Activated CD4-positive, alpha-beta T cell treated with anti-CD3 and anti-CD28 coated beads, Interleukin-2, amount 10 ng/mL, durations not matched to agents 7 days and 5 days (primary cell): ENCODE measurements at regions not wholly inside any gene's neighbourhood (a gene's known extent, or its start where the extent isn't known, plus 50 kb on each side); places are given as distances from the start of the nearest gene placed in this dataset. TPM values are rescaled to one million over a fixed set of nuclear protein-coding genes. Genes with fewer than 3 reads are reported as not detected.

Experiments used
- CTCF ChIA-PET: fragments of 350-600 bp; sonication (Branson Sonifier 250); formaldehyde crosslinking; loops from one replicate; lab custom pipeline; 2021; ENCODE audit warnings: antibody characterized with exemption; lab: Charles Lee
- POLR2A ChIA-PET: fragments of 350-600 bp; sonication (Branson Sonifier 250); formaldehyde crosslinking; loops from one replicate; lab custom pipeline; 2021; ENCODE audit warnings: antibody characterized with exemption; lab: Charles Lee
- DNase-seq: peaks from one replicate; pipeline ENCODE4 v3.0.0-alpha.2; 2020
- H3K27ac Mint-ChIP-seq: one replicate; pipeline ENCODE4 v1.8.0; 2021; ENCODE audit warnings: mild to moderate bottlenecking, moderate library complexity, mixed read lengths
- H3K27me3 Mint-ChIP-seq: one replicate; pipeline ENCODE4 v1.8.0; 2021; ENCODE audit warnings: mixed read lengths
- H3K36me3 Mint-ChIP-seq: one replicate; pipeline ENCODE4 v1.8.0; 2021; ENCODE audit warnings: low read depth, mixed read lengths
- H3K4me1 Mint-ChIP-seq: one replicate; pipeline ENCODE4 v1.8.0; 2021; ENCODE audit warnings: mixed read lengths
- H3K4me3 Mint-ChIP-seq: one replicate; pipeline ENCODE4 v1.8.0; 2021; ENCODE audit warnings: mild to moderate bottlenecking, moderate library complexity, mixed read lengths
- H3K9me3 Mint-ChIP-seq: one replicate; pipeline ENCODE4 v1.8.0; 2021; ENCODE audit warnings: mixed read lengths
- microRNA-seq: library from miRNA; unstranded; fragments of <30 nt; microRNA quantifications from one replicate; pipeline ENCODE4 v1.2.0, GENCODE V29; 2021; ENCODE audit warnings: borderline microRNAs expressed, borderline replicate concordance

DNA sequence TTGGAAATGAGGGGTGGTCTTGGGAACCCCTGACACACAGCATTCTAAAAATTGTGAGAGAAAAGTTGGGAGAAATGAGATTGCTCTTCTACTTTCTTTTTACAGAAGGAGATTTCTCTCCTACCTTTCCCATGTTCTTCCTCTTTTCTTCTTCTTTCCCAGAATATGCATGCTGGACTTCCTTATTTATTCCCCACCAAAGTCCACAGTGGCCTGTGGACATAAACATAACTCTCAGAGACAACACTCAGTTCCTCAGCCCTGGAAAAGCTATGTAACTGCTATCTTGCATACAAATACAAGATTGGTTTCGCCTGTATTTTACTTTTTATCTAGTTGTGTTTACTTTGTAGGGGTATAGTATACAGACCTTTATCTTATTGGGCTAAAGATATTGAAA lies 54.6 kb upstream of the C1GALT1 start:
- no peaks in the 10 kb centered on the region for H3K36me3 Mint-ChIP-seq
- CTCF ChIA-PET = no interaction called here

DNA sequence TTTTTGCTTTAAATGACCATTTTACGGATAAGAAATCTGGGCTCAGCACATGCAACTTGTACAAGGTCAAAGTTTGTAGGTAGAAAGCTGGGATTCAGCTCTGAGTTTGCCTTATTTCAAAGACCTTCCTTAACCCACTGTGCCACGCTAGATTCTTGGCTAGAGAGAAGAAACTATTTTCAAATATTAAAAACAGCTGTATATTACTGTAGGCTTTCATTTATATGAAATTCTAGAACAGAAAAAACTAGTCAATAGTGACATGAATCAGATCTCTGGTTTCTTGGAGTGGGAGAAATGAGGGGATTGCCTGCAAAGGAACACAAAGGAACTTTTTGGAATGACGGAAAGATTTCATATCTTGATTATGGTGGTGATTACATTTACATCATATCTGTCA lies 53.0 kb upstream of the C1GALT1 start:
- no peaks in the 10 kb centered on the region for H3K36me3 Mint-ChIP-seq
- ChIA-PET CTCF (interaction anchor here (1.3 kb wide), 1 partner anchor 9 kb away, joined by 4 read pairs; no protein-coding TSS in a partner anchor), POLR2A (no interaction called here)
- H3K4me3 Mint-ChIP-seq = no peak overlapping the region
- no peaks in the 10 kb centered on the region for H3K9me3 Mint-ChIP-seq
- DNase-seq = no peak
- H3K27me3 Mint-ChIP-seq = peaks cover 2% of the 10 kb centered on the region
- peaks cover 4% of the 10 kb centered on the region for H3K4me1 Mint-ChIP-seq
- no peak overlapping the region for H3K27ac Mint-ChIP-seq

More for the DNA sequence above, 54.6 kb upstream of the C1GALT1 start:
- POLR2A ChIA-PET = no interaction called here
- Mint-ChIP-seq H3K4me3 (no peak overlapping the region), H3K4me1 (peaks cover 4% of the 10 kb centered on the region), H3K27me3 (peaks cover 2% of the 10 kb centered on the region), H3K27ac (no peak overlapping the region), H3K9me3 (peaks cover 2% of the 10 kb centered on the region)
- no peak for DNase-seq

DNA sequence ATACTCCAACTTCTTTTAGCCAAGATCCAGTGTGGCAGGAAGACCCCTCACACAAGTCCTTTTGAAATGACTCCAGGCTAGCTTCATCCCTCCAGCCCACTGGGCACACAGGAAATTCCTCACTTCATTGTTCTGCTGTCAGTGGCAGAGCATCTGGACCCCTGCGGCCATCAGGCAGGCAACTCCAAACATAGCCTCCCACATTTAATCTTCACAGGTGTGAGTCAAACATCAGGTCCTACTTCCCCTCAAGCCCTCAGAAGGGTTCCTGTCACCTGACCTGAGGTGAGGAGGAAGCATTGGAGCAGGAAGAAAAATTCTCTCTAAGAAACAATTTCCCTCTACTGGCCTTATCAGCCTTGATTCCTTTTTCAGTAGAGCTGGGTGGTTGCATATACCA lies 51.1 kb upstream of the C1GALT1 start:
- Mint-ChIP-seq H3K27me3 (peaks cover 2% of the 10 kb centered on the region), H3K9me3 (peaks cover 4% of the 10 kb centered on the region), H3K27ac (no peak overlapping the region), H3K4me1 (peaks cover 10% of the 10 kb centered on the region), H3K4me3 (no peak overlapping the region), H3K36me3 (no peaks in the 10 kb centered on the region)
- ChIA-PET POLR2A (no interaction called here), CTCF (no interaction called here)
- DNase-seq = no peak

Small RNA genes in the stretch of these regions (microRNA-seq; reads per million reads assigned to microRNA genes)
- gene MIR3683 = not detected
